ENCODE measurements at regions not wholly inside any gene's neighbourhood (a gene's known extent, or its start where the extent isn't known, plus 50 kb on each side); places are given as distances from the start of the nearest gene placed in this dataset.
"Not testable (repeated sequence)": the region's sequence is repeated elsewhere in the genome, so short reads cannot be mapped to it uniquely, and the experiment has no call there.

GRCh38 chr14:106222731-106223130, 696.3 kb downstream of the TMEM121 start:
- Mint-ChIP-seq H3K4me1 (peaks cover 22% of the 10 kb centered on the region), H3K27ac (peak overlapping the region; percentile 78)

GRCh38 chr14:106227793-106228192, 701.4 kb downstream of the TMEM121 start:
- Mint-ChIP-seq H3K36me3 (ENCODE audit: low read depth) (no peaks in the 10 kb centered on the region), H3K9me3 (no peaks in the 10 kb centered on the region), H3K4me3 (no peak overlapping the region), H3K4me1 (peaks cover 23% of the 10 kb centered on the region), H3K27me3 (no peaks in the 10 kb centered on the region), H3K27ac (no peak overlapping the region)
- ChIA-PET CTCF (interaction anchor here (1.0 to 2.9 kb wide), 5 partner anchors 9 to 50 kb away, joined by 3 to 12 read pairs (median 9); no protein-coding TSS in a partner anchor), POLR2A (no interaction called here)
- no peak for DNase-seq

More at GRCh38 chr14:106222731-106223130, 696.3 kb downstream of the TMEM121 start:
- Mint-ChIP-seq H3K9me3 (no peaks in the 10 kb centered on the region), H3K27me3 (peaks cover 9% of the 10 kb centered on the region), H3K36me3 (ENCODE audit: low read depth) (no peaks in the 10 kb centered on the region), H3K4me3 (no peak overlapping the region)
- DNase-seq: no peak
- ChIA-PET POLR2A (no interaction called here), CTCF (interaction anchor here (1.2 to 1.5 kb wide), 2 partner anchors 13 to 34 kb away, joined by 3 to 4 read pairs; no protein-coding TSS in a partner anchor)

- no peaks in the 10 kb centered on the region for H3K9me3 Mint-ChIP-seq
- H3K27ac Mint-ChIP-seq: peak overlapping the region; percentile 11
- H3K27me3 Mint-ChIP-seq: no peaks in the 10 kb centered on the region
- peak; percentile 29 for DNase-seq
- no peaks in the 10 kb centered on the region for H3K36me3 Mint-ChIP-seq (ENCODE audit: low read depth)
- CTCF ChIA-PET: interaction anchor here (0.8 to 2.9 kb wide), 8 partner anchors 8 to 189 kb away, joined by 3 to 12 read pairs (median 5); no protein-coding TSS in a partner anchor
- POLR2A ChIA-PET: no interaction called here
- no peak overlapping the region for H3K4me3 Mint-ChIP-seq
- peaks cover 22% of the 10 kb centered on the region for H3K4me1 Mint-ChIP-seq
Measured at GRCh38 chr14:106228541-106229158, 702.3 kb downstream of the TMEM121 start.

- no peaks in the 10 kb centered on the region for H3K36me3 Mint-ChIP-seq (ENCODE audit: low read depth)
- no peak for DNase-seq
- ChIA-PET CTCF (interaction anchor here (1.0 to 2.9 kb wide), 4 partner anchors 20 to 47 kb away, joined by 3 to 12 read pairs (median 8); no protein-coding TSS in a partner anchor), POLR2A (no interaction called here)
- H3K9me3 Mint-ChIP-seq: no peaks in the 10 kb centered on the region
- no peak overlapping the region for H3K4me3 Mint-ChIP-seq
- peaks cover 17% of the 10 kb centered on the region for H3K4me1 Mint-ChIP-seq
- H3K27me3 Mint-ChIP-seq: no peaks in the 10 kb centered on the region
- H3K27ac Mint-ChIP-seq: no peak overlapping the region
Measured at GRCh38 chr14:106230071-106230470, 703.7 kb downstream of the TMEM121 start.

- H3K27me3 Mint-ChIP-seq; H3K4me3 Mint-ChIP-seq; H3K9me3 Mint-ChIP-seq; H3K36me3 Mint-ChIP-seq (ENCODE audit: low read depth); H3K27ac Mint-ChIP-seq; POLR2A ChIA-PET; DNase-seq: not testable (repeated sequence)
- CTCF ChIA-PET: interaction anchor here (1.3 to 1.6 kb wide), 2 partner anchors 33 to 37 kb away, joined by 4 to 7 read pairs; no protein-coding TSS in a partner anchor
- H3K4me1 Mint-ChIP-seq: peaks cover 20% of the 10 kb centered on the region
Measured at GRCh38 chr14:106233191-106233590, 706.8 kb downstream of the TMEM121 start.

GRCh38 chr14:106234525-106235254, 708.3 kb downstream of the TMEM121 start:
- peak; percentile 30 for DNase-seq
- H3K27ac Mint-ChIP-seq; H3K36me3 Mint-ChIP-seq (ENCODE audit: low read depth); H3K4me3 Mint-ChIP-seq; H3K9me3 Mint-ChIP-seq; POLR2A ChIA-PET: not testable (repeated sequence)
- CTCF ChIA-PET: interaction anchor here (0.6 to 1.6 kb wide), 7 partner anchors 12 to 302 kb away, joined by 3 to 7 read pairs (median 3); no protein-coding TSS in a partner anchor
- Mint-ChIP-seq H3K27me3 (peaks cover 12% of the 10 kb centered on the region), H3K4me1 (peaks cover 12% of the 10 kb centered on the region)

GRCh38 chr14:106235356-106236159, 709.2 kb downstream of the TMEM121 start:
- POLR2A ChIA-PET: no interaction called here
- no peaks in the 10 kb centered on the region for H3K36me3 Mint-ChIP-seq (ENCODE audit: low read depth)
- H3K9me3 Mint-ChIP-seq: no peaks in the 10 kb centered on the region
- H3K27me3 Mint-ChIP-seq: peaks cover 19% of the 10 kb centered on the region
- H3K4me1 Mint-ChIP-seq: peaks cover 12% of the 10 kb centered on the region
- CTCF ChIA-PET: interaction anchor here (0.6 to 2.2 kb wide), 5 partner anchors 13 to 301 kb away, joined by 3 to 10 read pairs (median 3); no protein-coding TSS in a partner anchor
- no peak overlapping the region for H3K4me3 Mint-ChIP-seq
- no peak for DNase-seq
- H3K27ac Mint-ChIP-seq: no peak overlapping the region

- H3K36me3 Mint-ChIP-seq (ENCODE audit: low read depth): no peaks in the 10 kb centered on the region
- H3K27me3 Mint-ChIP-seq: peaks cover 58% of the 10 kb centered on the region
- DNase-seq: no peak
- CTCF ChIA-PET: interaction anchor here (1.5 kb wide), 1 partner anchor 9 kb away, joined by 10 read pairs; no protein-coding TSS in a partner anchor
- H3K4me1 Mint-ChIP-seq: peaks cover 4% of the 10 kb centered on the region
- H3K9me3 Mint-ChIP-seq: no peaks in the 10 kb centered on the region
- POLR2A ChIA-PET: no interaction called here
- H3K27ac Mint-ChIP-seq: no peak overlapping the region
- no peak overlapping the region for H3K4me3 Mint-ChIP-seq
Measured at GRCh38 chr14:106248321-106249192, 722.2 kb downstream of the TMEM121 start.

GRCh38 chr14:106253995-106254394, 727.6 kb downstream of the TMEM121 start:
- DNase-seq; POLR2A ChIA-PET; CTCF ChIA-PET; H3K27ac Mint-ChIP-seq; H3K36me3 Mint-ChIP-seq (ENCODE audit: low read depth); H3K4me1 Mint-ChIP-seq; H3K9me3 Mint-ChIP-seq; H3K4me3 Mint-ChIP-seq: not testable (repeated sequence)
- H3K27me3 Mint-ChIP-seq: peaks cover 49% of the 10 kb centered on the region

GRCh38 chr14:106257569-106257994, 731.2 kb downstream of the TMEM121 start:
- CTCF ChIA-PET: interaction anchor here (0.8 to 2.3 kb wide), 20 partner anchors 8 to 159 kb away, joined by 3 to 12 read pairs (median 6); no protein-coding TSS in a partner anchor
- H3K9me3 Mint-ChIP-seq; H3K27ac Mint-ChIP-seq; H3K4me1 Mint-ChIP-seq; H3K4me3 Mint-ChIP-seq; POLR2A ChIA-PET; H3K36me3 Mint-ChIP-seq (ENCODE audit: low read depth): not testable (repeated sequence)
- H3K27me3 Mint-ChIP-seq: peaks cover 49% of the 10 kb centered on the region
- peak; percentile 72 for DNase-seq

- Mint-ChIP-seq H3K27me3 (peaks cover 67% of the 10 kb centered on the region), H3K4me1 (peaks cover 3% of the 10 kb centered on the region), H3K4me3 (no peak overlapping the region), H3K36me3 (ENCODE audit: low read depth) (no peaks in the 10 kb centered on the region), H3K27ac (no peak overlapping the region), H3K9me3 (no peaks in the 10 kb centered on the region)
- ChIA-PET POLR2A (no interaction called here), CTCF (interaction anchor here (1.0 to 1.3 kb wide), 3 partner anchors 10 to 11 kb away, joined by 5 to 7 read pairs (median 5); no protein-coding TSS in a partner anchor)
- peak; percentile 78 for DNase-seq
Measured at GRCh38 chr14:106268013-106268727, 741.8 kb downstream of the TMEM121 start.
